ENCODE measurements at regions not wholly inside any gene's neighbourhood (a gene's known extent, or its start where the extent isn't known, plus 50 kb on each side); places are given as distances from the start of the nearest gene placed in this dataset.
"Not testable (repeated sequence)": the region's sequence is repeated elsewhere in the genome, so short reads cannot be mapped to it uniquely, and the experiment has no call there.

GRCh38 chr4:138347561-138347960 is 105.4 kb upstream of the SLC7A11 start:
- DNase-seq, result no peak

GRCh38 chr4:138344851-138345250 is 102.7 kb upstream of the SLC7A11 start:
- no peak for DNase-seq

- no peak for DNase-seq
Measured at GRCh38 chr4:138344054-138344453, 101.9 kb upstream of the SLC7A11 start.

- DNase-seq, result no peak
Measured at GRCh38 chr4:138341739-138342415, 99.7 kb upstream of the SLC7A11 start.

- DNase-seq, result no peak
Measured at GRCh38 chr4:138338840-138339239, 96.7 kb upstream of the SLC7A11 start.

GRCh38 chr4:138338222-138338621 is 96.1 kb upstream of the SLC7A11 start:
- DNase-seq, result not testable (repeated sequence)

- DNase-seq, result no peak
Measured at GRCh38 chr4:138334346-138335016, 92.3 kb upstream of the SLC7A11 start.

GRCh38 chr4:138332415-138332814 is 90.3 kb upstream of the SLC7A11 start:
- not testable (repeated sequence) for DNase-seq

GRCh38 chr4:138330531-138330930 is 88.4 kb upstream of the SLC7A11 start:
- no peak for DNase-seq

GRCh38 chr4:138329506-138330070 is 87.4 kb upstream of the SLC7A11 start:
- no peak for DNase-seq

- no peak for DNase-seq
Measured at GRCh38 chr4:138327338-138327737, 85.2 kb upstream of the SLC7A11 start.

GRCh38 chr4:138320831-138321230 is 78.7 kb upstream of the SLC7A11 start:
- no peak for DNase-seq

GRCh38 chr4:138320030-138320429 is 77.9 kb upstream of the SLC7A11 start:
- no peak for DNase-seq

- no peak for DNase-seq
Measured at GRCh38 chr4:138317175-138317748, 75.1 kb upstream of the SLC7A11 start.

- DNase-seq, result no peak
Measured at GRCh38 chr4:138312536-138312911, 70.4 kb upstream of the SLC7A11 start.

- DNase-seq, result no peak
Measured at GRCh38 chr4:138311771-138312535, 69.8 kb upstream of the SLC7A11 start.

- DNase-seq, result no peak
Measured at GRCh38 chr4:138310991-138311390, 68.8 kb upstream of the SLC7A11 start.

GRCh38 chr4:138310498-138310897 is 68.3 kb upstream of the SLC7A11 start:
- no peak for DNase-seq

- DNase-seq, result no peak
Measured at GRCh38 chr4:138308356-138308755, 66.2 kb upstream of the SLC7A11 start.

- DNase-seq, result no peak
Measured at GRCh38 chr4:138307319-138307718, 65.2 kb upstream of the SLC7A11 start.

GRCh38 chr4:138305050-138305449 is 62.9 kb upstream of the SLC7A11 start:
- DNase-seq, result no peak

GRCh38 chr4:138301536-138301935 is 59.4 kb upstream of the SLC7A11 start:
- DNase-seq, result no peak

- no peak for DNase-seq
Measured at GRCh38 chr4:138300616-138301015, 58.5 kb upstream of the SLC7A11 start.
